HL-60 (cell line): ENCODE measurements at regions not wholly inside any gene's neighbourhood (a gene's known extent, or its start where the extent isn't known, plus 50 kb on each side); places are given as distances from the start of the nearest gene placed in this dataset.

Source experiments
- GABPA ChIP-seq: IDR thresholded peaks from 2 replicates; pipeline ENCODE4 v1.6.1; 2012; ENCODE audit warnings: low read depth
- POLR2AphosphoS5 ChIP-seq: IDR thresholded peaks from 2 replicates; pipeline ENCODE4 v1.6.1; 2012; ENCODE audit warnings: low read depth
- SPI1 ChIP-seq: IDR thresholded peaks from 2 replicates; pipeline ENCODE4 v1.6.1; 2012; ENCODE audit warnings: low read depth, mild to moderate bottlenecking, borderline replicate concordance
- TF ChIP-seq, protein P1 (sequence below): IDR thresholded peaks from one replicate; pipeline ENCODE4 v1.5.1; 2011; ENCODE audit warnings: low read length, control low read depth, inconsistent platforms; ENCODE audit not compliant: insufficient read depth
- TF ChIP-seq, protein P2 (sequence below): IDR thresholded peaks from 2 replicates; pipeline ENCODE4 v1.6.1; 2012; ENCODE audit warnings: low read depth; ENCODE audit not compliant: insufficient replicate concordance

DNA sequence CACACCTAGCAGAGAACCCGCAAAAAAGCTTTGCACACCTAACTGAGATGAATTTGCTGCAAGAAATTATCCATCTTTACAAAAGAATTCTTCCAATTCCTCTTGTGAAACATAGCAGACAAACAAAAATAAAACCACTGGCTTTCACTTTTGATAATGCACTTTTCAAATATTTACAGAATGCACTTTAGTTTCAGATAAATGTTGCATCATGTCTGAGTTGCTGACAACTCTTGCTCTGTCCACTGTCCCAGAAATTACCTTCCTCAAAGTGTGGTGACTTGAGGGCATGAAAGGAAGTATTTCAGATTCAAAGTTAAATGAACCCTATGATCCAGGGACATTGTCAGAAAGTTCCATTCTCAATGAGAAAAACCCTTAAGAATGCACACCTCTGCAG lies 256.2 kb upstream of the PARD3B start:
- TF ChIP-seq SPI1 (no peak), POLR2AphosphoS5 (no peak), GABPA (no peak)
- TF ChIP-seq, protein P1, sequence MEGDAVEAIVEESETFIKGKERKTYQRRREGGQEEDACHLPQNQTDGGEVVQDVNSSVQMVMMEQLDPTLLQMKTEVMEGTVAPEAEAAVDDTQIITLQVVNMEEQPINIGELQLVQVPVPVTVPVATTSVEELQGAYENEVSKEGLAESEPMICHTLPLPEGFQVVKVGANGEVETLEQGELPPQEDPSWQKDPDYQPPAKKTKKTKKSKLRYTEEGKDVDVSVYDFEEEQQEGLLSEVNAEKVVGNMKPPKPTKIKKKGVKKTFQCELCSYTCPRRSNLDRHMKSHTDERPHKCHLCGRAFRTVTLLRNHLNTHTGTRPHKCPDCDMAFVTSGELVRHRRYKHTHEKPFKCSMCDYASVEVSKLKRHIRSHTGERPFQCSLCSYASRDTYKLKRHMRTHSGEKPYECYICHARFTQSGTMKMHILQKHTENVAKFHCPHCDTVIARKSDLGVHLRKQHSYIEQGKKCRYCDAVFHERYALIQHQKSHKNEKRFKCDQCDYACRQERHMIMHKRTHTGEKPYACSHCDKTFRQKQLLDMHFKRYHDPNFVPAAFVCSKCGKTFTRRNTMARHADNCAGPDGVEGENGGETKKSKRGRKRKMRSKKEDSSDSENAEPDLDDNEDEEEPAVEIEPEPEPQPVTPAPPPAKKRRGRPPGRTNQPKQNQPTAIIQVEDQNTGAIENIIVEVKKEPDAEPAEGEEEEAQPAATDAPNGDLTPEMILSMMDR, result no peak
- TF ChIP-seq, protein P2, sequence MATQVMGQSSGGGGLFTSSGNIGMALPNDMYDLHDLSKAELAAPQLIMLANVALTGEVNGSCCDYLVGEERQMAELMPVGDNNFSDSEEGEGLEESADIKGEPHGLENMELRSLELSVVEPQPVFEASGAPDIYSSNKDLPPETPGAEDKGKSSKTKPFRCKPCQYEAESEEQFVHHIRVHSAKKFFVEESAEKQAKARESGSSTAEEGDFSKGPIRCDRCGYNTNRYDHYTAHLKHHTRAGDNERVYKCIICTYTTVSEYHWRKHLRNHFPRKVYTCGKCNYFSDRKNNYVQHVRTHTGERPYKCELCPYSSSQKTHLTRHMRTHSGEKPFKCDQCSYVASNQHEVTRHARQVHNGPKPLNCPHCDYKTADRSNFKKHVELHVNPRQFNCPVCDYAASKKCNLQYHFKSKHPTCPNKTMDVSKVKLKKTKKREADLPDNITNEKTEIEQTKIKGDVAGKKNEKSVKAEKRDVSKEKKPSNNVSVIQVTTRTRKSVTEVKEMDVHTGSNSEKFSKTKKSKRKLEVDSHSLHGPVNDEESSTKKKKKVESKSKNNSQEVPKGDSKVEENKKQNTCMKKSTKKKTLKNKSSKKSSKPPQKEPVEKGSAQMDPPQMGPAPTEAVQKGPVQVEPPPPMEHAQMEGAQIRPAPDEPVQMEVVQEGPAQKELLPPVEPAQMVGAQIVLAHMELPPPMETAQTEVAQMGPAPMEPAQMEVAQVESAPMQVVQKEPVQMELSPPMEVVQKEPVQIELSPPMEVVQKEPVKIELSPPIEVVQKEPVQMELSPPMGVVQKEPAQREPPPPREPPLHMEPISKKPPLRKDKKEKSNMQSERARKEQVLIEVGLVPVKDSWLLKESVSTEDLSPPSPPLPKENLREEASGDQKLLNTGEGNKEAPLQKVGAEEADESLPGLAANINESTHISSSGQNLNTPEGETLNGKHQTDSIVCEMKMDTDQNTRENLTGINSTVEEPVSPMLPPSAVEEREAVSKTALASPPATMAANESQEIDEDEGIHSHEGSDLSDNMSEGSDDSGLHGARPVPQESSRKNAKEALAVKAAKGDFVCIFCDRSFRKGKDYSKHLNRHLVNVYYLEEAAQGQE, result no peak
